ENCODE measurements at regions not wholly inside any gene's neighbourhood (a gene's known extent, or its start where the extent isn't known, plus 50 kb on each side); places are given as distances from the start of the nearest gene placed in this dataset.

- no peak for TF ChIP-seq REST (IDR thresholded peaks at IDR 0.05; ENCODE audit: insufficient read depth in 1 of 2, low read depth in 2 of 2, low read length in 2 of 2)
- TF ChIP-seq SIN3A (IDR thresholded peaks at IDR 0.05; ENCODE audit: borderline replicate concordance, insufficient read depth, low read length) = no peak
Measured at GRCh38 chr1:83043244-83043643, 955.7 kb downstream of the TTLL7 start.

GRCh38 chr1:83034851-83035250 lies 964.1 kb downstream of the TTLL7 start:
- TF ChIP-seq FOXP2 (optimal IDR thresholded peaks at IDR 0.05; ENCODE audit: borderline replicate concordance, extremely low read depth, extremely low read length, insufficient read depth) = no peak

- TF ChIP-seq TAF1 (IDR thresholded peaks at IDR 0.05; ENCODE audit: borderline replicate concordance, insufficient read depth, low read length) (no peak), POLR2AphosphoS5 (IDR thresholded peaks at IDR 0.05; ENCODE audit: low read depth, low read length) (no peak), SIN3A (IDR thresholded peaks at IDR 0.05; ENCODE audit: borderline replicate concordance, insufficient read depth, low read length) (no peak), FOXP2 (optimal IDR thresholded peaks at IDR 0.05; ENCODE audit: borderline replicate concordance, extremely low read depth, extremely low read length, insufficient read depth) (no peak), REST (IDR thresholded peaks at IDR 0.05; ENCODE audit: insufficient read depth in 1 of 2, low read depth in 2 of 2, low read length in 2 of 2) (no peak)
Measured at GRCh38 chr1:83033682-83034081, 965.2 kb downstream of the TTLL7 start.

- TF ChIP-seq FOXP2 (optimal IDR thresholded peaks at IDR 0.05; ENCODE audit: borderline replicate concordance, extremely low read depth, extremely low read length, insufficient read depth) (no peak), TAF1 (IDR thresholded peaks at IDR 0.05; ENCODE audit: borderline replicate concordance, insufficient read depth, low read length) (no peak)
Measured at GRCh38 chr1:83029916-83030315, 969.0 kb downstream of the TTLL7 start.

- TF ChIP-seq TAF1 (IDR thresholded peaks at IDR 0.05; ENCODE audit: borderline replicate concordance, insufficient read depth, low read length) (no peak), SIN3A (IDR thresholded peaks at IDR 0.05; ENCODE audit: borderline replicate concordance, insufficient read depth, low read length) (no peak), POLR2AphosphoS5 (IDR thresholded peaks at IDR 0.05; ENCODE audit: low read depth, low read length) (no peak), REST (IDR thresholded peaks at IDR 0.05; ENCODE audit: insufficient read depth in 1 of 2, low read depth in 2 of 2, low read length in 2 of 2) (no peak), FOXP2 (optimal IDR thresholded peaks at IDR 0.05; ENCODE audit: borderline replicate concordance, extremely low read depth, extremely low read length, insufficient read depth) (no peak)
Measured at GRCh38 chr1:83029050-83029449, 969.9 kb downstream of the TTLL7 start.

GRCh38 chr1:83028467-83028866 lies 970.5 kb downstream of the TTLL7 start:
- TF ChIP-seq REST (IDR thresholded peaks at IDR 0.05; ENCODE audit: insufficient read depth in 1 of 2, low read depth in 2 of 2, low read length in 2 of 2) (no peak), POLR2AphosphoS5 (IDR thresholded peaks at IDR 0.05; ENCODE audit: low read depth, low read length) (no peak), TAF1 (IDR thresholded peaks at IDR 0.05; ENCODE audit: borderline replicate concordance, insufficient read depth, low read length) (no peak), SIN3A (IDR thresholded peaks at IDR 0.05; ENCODE audit: borderline replicate concordance, insufficient read depth, low read length) (no peak), FOXP2 (optimal IDR thresholded peaks at IDR 0.05; ENCODE audit: borderline replicate concordance, extremely low read depth, extremely low read length, insufficient read depth) (no peak)
